H9 (cell line): ENCODE measurements at regions not wholly inside any gene's neighbourhood (a gene's known extent, or its start where the extent isn't known, plus 50 kb on each side); places are given as distances from the start of the nearest gene placed in this dataset.

Experiments used
- DNase-seq: peaks from one replicate; pipeline ENCODE4 v3.0.0-alpha.2; 2017
- H2AFZ ChIP-seq: one replicate; pipeline ENCODE4 v1.6.1; 2013; ENCODE audit warnings: mild to moderate bottlenecking, low read length, control low read depth, moderate library complexity
- H2AK5ac ChIP-seq: 2 replicates; pipeline ENCODE4 v1.6.1; 2013; ENCODE audit warnings: low read length, control low read depth, mixed read lengths; ENCODE audit not compliant: insufficient read length
- H2BK120ac ChIP-seq: one replicate; pipeline ENCODE4 v1.6.1; 2013; ENCODE audit warnings: low read depth, mild to moderate bottlenecking, low read length, control low read depth, inconsistent platforms; ENCODE audit not compliant: poor library complexity, severe bottlenecking
- H2BK12ac ChIP-seq: 2 replicates; pipeline ENCODE4 v1.6.1; 2013; ENCODE audit warnings: low read length, control low read depth, mixed read lengths, low read depth; ENCODE audit not compliant: insufficient read length
- H2BK15ac ChIP-seq: 2 replicates; pipeline ENCODE4 v1.6.1; 2013; ENCODE audit warnings: low read depth, low read length, control low read depth
- H2BK20ac ChIP-seq: one replicate; pipeline ENCODE4 v1.6.1; 2013; ENCODE audit warnings: low read depth, mild to moderate bottlenecking, low read length, control low read depth, inconsistent platforms; ENCODE audit not compliant: poor library complexity, severe bottlenecking
- H2BK5ac ChIP-seq: 2 replicates; pipeline ENCODE4 v1.6.1; 2013; ENCODE audit warnings: low read length, control low read depth, mixed read lengths; ENCODE audit not compliant: insufficient read length
- H3K14ac ChIP-seq: 2 replicates; pipeline ENCODE4 v1.6.1; 2013; ENCODE audit warnings: low read length, control low read depth; ENCODE audit not compliant: insufficient read depth
- H3K18ac ChIP-seq: 2 replicates; pipeline ENCODE4 v1.6.1; 2013; ENCODE audit warnings: low read depth, mild to moderate bottlenecking, mixed read lengths, low read length, control low read depth; ENCODE audit not compliant: insufficient read length
- H3K23ac ChIP-seq: 2 replicates; pipeline ENCODE4 v1.6.1; 2013; ENCODE audit warnings: low read length, control low read depth, mixed read lengths, low read depth; ENCODE audit not compliant: insufficient read length
- H3K23me2 ChIP-seq: 2 replicates; pipeline ENCODE4 v1.6.1; 2013; ENCODE audit warnings: low read depth, mild to moderate bottlenecking, mixed read lengths, low read length, control low read depth; ENCODE audit not compliant: insufficient read length, poor library complexity, severe bottlenecking
- H3K27ac ChIP-seq: 2 replicates; pipeline ENCODE4 v1.5.1; 2013; ENCODE audit warnings: low read length, control low read depth, mixed read lengths, low read depth; ENCODE audit not compliant: insufficient read length
- H3K27me3 ChIP-seq: 2 replicates; pipeline ENCODE4 v1.6.1; 2013; ENCODE audit warnings: low read length, control low read depth, inconsistent platforms; ENCODE audit not compliant: insufficient read depth
- H3K4ac ChIP-seq: 2 replicates; pipeline ENCODE4 v1.6.1; 2013; ENCODE audit warnings: low read depth, mild to moderate bottlenecking, control low read depth, inconsistent platforms, low read length, moderate library complexity
- H3K4me1 ChIP-seq: 2 replicates; pipeline ENCODE4 v1.6.1; 2013; ENCODE audit warnings: low read length, control low read depth, inconsistent platforms; ENCODE audit not compliant: insufficient read depth
- H3K4me2 ChIP-seq: 2 replicates; pipeline ENCODE4 v1.6.1; 2013; ENCODE audit warnings: low read length, control low read depth, mixed read lengths; ENCODE audit not compliant: insufficient read length, insufficient read depth
- H3K56ac ChIP-seq: 2 replicates; pipeline ENCODE4 v1.6.1; 2013; ENCODE audit warnings: low read depth, mild to moderate bottlenecking, mixed read lengths, low read length, control low read depth; ENCODE audit not compliant: insufficient read length
- H3K79me1 ChIP-seq: 2 replicates; pipeline ENCODE4 v1.6.1; 2013; ENCODE audit warnings: low read depth, mild to moderate bottlenecking, moderate library complexity, low read length, control low read depth, inconsistent platforms; ENCODE audit not compliant: insufficient read depth, poor library complexity, severe bottlenecking
- H3K79me2 ChIP-seq: 2 replicates; pipeline ENCODE4 v1.6.1; 2013; ENCODE audit warnings: low read length, control low read depth, inconsistent platforms; ENCODE audit not compliant: insufficient read depth
- H3K9ac ChIP-seq: 2 replicates; pipeline ENCODE4 v1.6.1; 2013; ENCODE audit warnings: low read length, control low read depth, mixed read lengths; ENCODE audit not compliant: insufficient read length; ENCODE audit errors: extremely low read depth
- H3K9me3 ChIP-seq: one replicate; pipeline ENCODE4 v1.6.1; 2013; ENCODE audit warnings: low read depth, low read length, inconsistent platforms; ENCODE audit not compliant: control insufficient read depth
- H3T11ph ChIP-seq: one replicate; pipeline ENCODE4 v1.6.1; 2013; ENCODE audit warnings: mild to moderate bottlenecking, low read length, control low read depth, inconsistent platforms
- H4K20me1 ChIP-seq: one replicate; pipeline ENCODE4 v1.6.1; 2013; ENCODE audit not compliant: control insufficient read depth, insufficient read length, insufficient read depth
- H4K5ac ChIP-seq: 2 replicates; pipeline ENCODE4 v1.6.1; 2013; ENCODE audit warnings: low read depth, mild to moderate bottlenecking, mixed read lengths, low read length, control low read depth; ENCODE audit not compliant: insufficient read length
- H4K8ac ChIP-seq: replicated peaks from 2 replicates; pipeline ENCODE4 v1.6.1; 2013; ENCODE audit warnings: low read length, control low read depth, mixed read lengths, low read depth; ENCODE audit not compliant: insufficient read length
- H4K91ac ChIP-seq: 2 replicates; pipeline ENCODE4 v1.6.1; 2013; ENCODE audit warnings: low read depth, mild to moderate bottlenecking, moderate library complexity, mixed read lengths, low read length, control low read depth; ENCODE audit not compliant: insufficient read length
- H3K27ac Mint-ChIP-seq, 3 experiments: 2 replicates in 2 of 3; 3 replicates in 1 of 3; pipeline ENCODE4 v1.8.0; 2020 to 2021; ENCODE audit warnings: mixed read lengths in 3 of 3, mild to moderate bottlenecking in 1 of 3, moderate library complexity in 1 of 3
- H3K27me3 Mint-ChIP-seq: 2 replicates; pipeline ENCODE4 v1.8.0; 2021; ENCODE audit warnings: low read depth, mild to moderate bottlenecking, moderate library complexity, mixed read lengths
- H3K36me3 Mint-ChIP-seq, 3 experiments: 2 replicates in 2 of 3; 3 replicates in 1 of 3; pipeline ENCODE4 v1.8.0; 2020 to 2021; ENCODE audit warnings: low read depth in 3 of 3, mixed read lengths in 3 of 3; ENCODE audit not compliant: insufficient read depth in 1 of 3
- H3K4me1 Mint-ChIP-seq, 2 experiments: 2 replicates each; pipeline ENCODE4 v1.8.0; 2020; ENCODE audit warnings: mixed read lengths in 2 of 2
- H3K4me3 Mint-ChIP-seq, 2 experiments: 2 replicates in 1 of 2; 3 replicates in 1 of 2; pipeline ENCODE4 v1.8.0; 2020 to 2021; ENCODE audit warnings: mild to moderate bottlenecking in 2 of 2, mixed read lengths in 2 of 2, moderate library complexity in 1 of 2
- H3K9me3 Mint-ChIP-seq, 2 experiments: 2 replicates in 1 of 2; 3 replicates in 1 of 2; pipeline ENCODE4 v1.8.0; 2020; ENCODE audit warnings: mild to moderate bottlenecking in 2 of 2, mixed read lengths in 2 of 2, moderate library complexity in 1 of 2
- WGBS: extraction: QIAGEN DNeasy Blood & Tissue Kit; methylation state at CpG from one replicate; pipeline ENCODE4 v1.1.7; 2013; ENCODE audit warnings: missing lambda C conversion rate, low lambda C conversion rate, mixed read lengths; ENCODE audit not compliant: insufficient read length; ENCODE audit errors: extremely low coverage; 5-methylcytosine and 5-hydroxymethylcytosine counted together
- TF ChIP-seq, protein P1 (sequence below): fragments of 200-600 bp; sonication (generic); conservative IDR thresholded peaks from 3 replicates; pipeline ENCODE4 v1.8.0; 2021; ENCODE audit warnings: antibody characterized with exemption, mild to moderate bottlenecking

DNA sequence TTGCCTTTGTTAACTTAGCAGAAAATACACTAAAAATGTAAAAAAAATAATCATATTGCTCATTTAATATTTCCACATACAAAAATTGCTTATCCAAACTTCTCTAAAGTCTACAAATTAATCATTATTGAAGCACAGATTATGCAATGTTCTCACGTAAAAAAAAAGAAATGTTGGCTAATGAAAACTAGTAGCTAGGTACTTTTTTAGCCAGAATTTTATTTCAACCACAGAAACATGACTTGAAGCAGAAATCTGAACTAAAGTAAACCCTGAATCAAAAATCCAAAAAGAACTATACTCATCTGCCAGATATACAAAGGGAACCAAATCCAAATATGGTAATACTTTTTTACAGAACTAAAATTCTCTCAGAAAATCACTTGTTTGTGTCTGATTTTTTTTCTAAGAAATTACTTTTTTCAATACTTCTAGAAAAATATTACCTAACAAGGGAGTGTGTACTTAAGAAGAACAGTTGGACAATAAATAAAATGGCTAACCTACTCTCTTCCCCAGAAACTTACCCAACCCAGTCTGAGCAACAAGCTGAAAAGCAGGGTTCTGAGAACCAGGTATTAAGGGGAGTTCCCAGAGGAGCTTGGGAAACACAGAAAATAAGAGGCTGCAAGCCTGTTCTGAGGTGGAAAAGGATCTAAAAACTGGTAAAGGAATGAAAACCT lies 78.4 kb upstream of the RAP1B start:
- no peaks in the 10 kb centered on the region for H3K27me3 Mint-ChIP-seq
- H2BK5ac ChIP-seq = no peak overlapping the region
- H3K56ac ChIP-seq = no peak overlapping the region
- no peak overlapping the region for H2BK15ac ChIP-seq
- 0 out of 5 replicates have a peak, but pooled peaks cover under 1 to 2% of the 10 kb centered on the region in 2 experiments for H3K9me3 Mint-ChIP-seq
- no CpG with 5 or more reads among the region's 1 CpG for WGBS
- H4K5ac ChIP-seq = no peak overlapping the region
- no peak overlapping the region for H2AK5ac ChIP-seq
- no peak overlapping the region for H4K8ac ChIP-seq
- H2BK12ac ChIP-seq = no peak overlapping the region
- no peak for DNase-seq
- no peak overlapping the region for H3K23ac ChIP-seq
- H3K27me3 ChIP-seq = no peaks in the 10 kb centered on the region
- H3K4ac ChIP-seq = no peak overlapping the region
- H3T11ph ChIP-seq = no peak overlapping the region
- no peak overlapping the region for H2BK120ac ChIP-seq
- H3K79me1 ChIP-seq = no peaks in the 10 kb centered on the region
- no peak overlapping the region for H4K91ac ChIP-seq
- no peak overlapping the region for H2AFZ ChIP-seq
- no peaks in the 10 kb centered on the region for H3K4me1 ChIP-seq
- no peak overlapping the region for H3K14ac ChIP-seq
- H3K9ac ChIP-seq = no peak overlapping the region
- H3K23me2 ChIP-seq = no peaks in the 10 kb centered on the region
- TF ChIP-seq, protein P1, sequence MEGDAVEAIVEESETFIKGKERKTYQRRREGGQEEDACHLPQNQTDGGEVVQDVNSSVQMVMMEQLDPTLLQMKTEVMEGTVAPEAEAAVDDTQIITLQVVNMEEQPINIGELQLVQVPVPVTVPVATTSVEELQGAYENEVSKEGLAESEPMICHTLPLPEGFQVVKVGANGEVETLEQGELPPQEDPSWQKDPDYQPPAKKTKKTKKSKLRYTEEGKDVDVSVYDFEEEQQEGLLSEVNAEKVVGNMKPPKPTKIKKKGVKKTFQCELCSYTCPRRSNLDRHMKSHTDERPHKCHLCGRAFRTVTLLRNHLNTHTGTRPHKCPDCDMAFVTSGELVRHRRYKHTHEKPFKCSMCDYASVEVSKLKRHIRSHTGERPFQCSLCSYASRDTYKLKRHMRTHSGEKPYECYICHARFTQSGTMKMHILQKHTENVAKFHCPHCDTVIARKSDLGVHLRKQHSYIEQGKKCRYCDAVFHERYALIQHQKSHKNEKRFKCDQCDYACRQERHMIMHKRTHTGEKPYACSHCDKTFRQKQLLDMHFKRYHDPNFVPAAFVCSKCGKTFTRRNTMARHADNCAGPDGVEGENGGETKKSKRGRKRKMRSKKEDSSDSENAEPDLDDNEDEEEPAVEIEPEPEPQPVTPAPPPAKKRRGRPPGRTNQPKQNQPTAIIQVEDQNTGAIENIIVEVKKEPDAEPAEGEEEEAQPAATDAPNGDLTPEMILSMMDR = no peak
- H2BK20ac ChIP-seq = no peak overlapping the region
- H3K4me1 Mint-ChIP-seq = peaks cover 6% of the 10 kb centered on the region in 2 experiments
- H3K18ac ChIP-seq = no peak overlapping the region
- no peaks in the 10 kb centered on the region for H3K36me3 Mint-ChIP-seq
- no peak overlapping the region for H3K27ac Mint-ChIP-seq
- no peaks in the 10 kb centered on the region for H3K79me2 ChIP-seq
- H3K4me3 Mint-ChIP-seq = no peak overlapping the region
- no peak overlapping the region for H3K4me2 ChIP-seq
- H3K27ac ChIP-seq = no peak overlapping the region
- no peaks in the 10 kb centered on the region for H4K20me1 ChIP-seq
- H3K9me3 ChIP-seq = no peaks in the 10 kb centered on the region
